ENCODE measurements at regions not wholly inside any gene's neighbourhood (a gene's known extent, or its start where the extent isn't known, plus 50 kb on each side); places are given as distances from the start of the nearest gene placed in this dataset.

DNA sequence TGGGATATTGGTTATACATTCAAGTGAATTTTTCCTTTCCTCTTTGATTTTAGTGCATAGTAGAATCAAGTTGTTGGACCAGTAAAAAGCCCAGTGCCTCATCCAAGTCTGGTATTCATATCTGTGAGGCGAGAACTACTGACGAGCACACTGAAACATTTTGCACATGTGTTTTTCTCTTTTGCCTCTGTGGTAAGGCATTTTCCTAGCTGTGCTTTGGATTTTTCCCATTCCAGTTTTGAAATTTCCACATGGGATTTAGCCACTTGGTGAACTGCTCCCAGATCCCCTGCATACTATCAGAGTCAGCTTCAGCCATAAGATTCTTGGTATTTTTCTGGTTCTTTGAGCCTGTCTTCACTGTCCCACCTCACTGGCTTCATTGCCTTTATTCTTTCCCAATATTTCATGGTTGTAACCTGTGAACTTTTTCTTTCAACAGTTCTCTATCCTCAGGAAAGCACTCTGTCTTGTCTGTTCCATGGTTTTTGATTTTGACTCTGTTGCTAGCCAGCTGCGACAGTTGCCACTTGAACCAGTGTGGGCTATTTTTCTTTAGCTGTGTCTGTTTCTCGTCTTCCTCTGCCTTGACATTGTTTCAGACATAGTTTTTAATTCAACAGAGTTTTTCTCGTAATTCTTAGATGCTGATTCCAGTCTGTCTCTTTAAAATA lies 239.0 kb downstream of the REEP3 start:
- TF ChIP-seq, protein P1, sequence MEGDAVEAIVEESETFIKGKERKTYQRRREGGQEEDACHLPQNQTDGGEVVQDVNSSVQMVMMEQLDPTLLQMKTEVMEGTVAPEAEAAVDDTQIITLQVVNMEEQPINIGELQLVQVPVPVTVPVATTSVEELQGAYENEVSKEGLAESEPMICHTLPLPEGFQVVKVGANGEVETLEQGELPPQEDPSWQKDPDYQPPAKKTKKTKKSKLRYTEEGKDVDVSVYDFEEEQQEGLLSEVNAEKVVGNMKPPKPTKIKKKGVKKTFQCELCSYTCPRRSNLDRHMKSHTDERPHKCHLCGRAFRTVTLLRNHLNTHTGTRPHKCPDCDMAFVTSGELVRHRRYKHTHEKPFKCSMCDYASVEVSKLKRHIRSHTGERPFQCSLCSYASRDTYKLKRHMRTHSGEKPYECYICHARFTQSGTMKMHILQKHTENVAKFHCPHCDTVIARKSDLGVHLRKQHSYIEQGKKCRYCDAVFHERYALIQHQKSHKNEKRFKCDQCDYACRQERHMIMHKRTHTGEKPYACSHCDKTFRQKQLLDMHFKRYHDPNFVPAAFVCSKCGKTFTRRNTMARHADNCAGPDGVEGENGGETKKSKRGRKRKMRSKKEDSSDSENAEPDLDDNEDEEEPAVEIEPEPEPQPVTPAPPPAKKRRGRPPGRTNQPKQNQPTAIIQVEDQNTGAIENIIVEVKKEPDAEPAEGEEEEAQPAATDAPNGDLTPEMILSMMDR (IDR thresholded peaks at IDR 0.05) = no peak
- TF ChIP-seq EZH2 (IDR thresholded peaks at IDR 0.05) (no peak), EZH2phosphoT487 (IDR thresholded peaks at IDR 0.05) (no peak)

Data from neural progenitor cell (in vitro differentiated cells).